ENCODE measurements at regions not wholly inside any gene's neighbourhood (a gene's known extent, or its start where the extent isn't known, plus 50 kb on each side); places are given as distances from the start of the nearest gene placed in this dataset.

DNA sequence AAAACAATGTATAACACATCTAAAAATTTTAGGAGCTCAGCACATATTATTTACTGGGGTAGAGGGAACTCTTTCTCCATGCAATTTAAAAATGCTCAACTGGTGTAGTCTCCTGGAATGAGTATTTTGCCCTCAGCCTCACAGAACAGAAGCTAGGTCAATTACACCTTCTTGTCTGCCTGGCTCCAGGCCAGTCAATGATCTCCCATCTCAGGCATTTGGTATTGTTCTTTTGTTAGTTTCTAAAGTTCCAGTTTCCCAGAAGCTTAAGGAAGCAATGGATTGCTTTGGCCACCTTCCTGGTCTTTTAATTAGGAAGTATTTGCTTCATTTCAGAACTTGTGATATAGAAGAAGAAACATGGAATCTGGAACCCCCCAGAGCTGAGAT, 360.3 kb upstream of the ASIC2 start:
- no peak for FAIRE-seq
- TF ChIP-seq POLR2A (IDR thresholded peaks at IDR 0.05; ENCODE audit: low read depth, low read length) = no peak
- no peak for DNase-seq (ENCODE audit: insufficient read length, low spot score)

GRCh38 chr17:33657181-33657580, 364.1 kb upstream of the ASIC2 start:
- FAIRE-seq = no peak
- no peak for TF ChIP-seq POLR2A (IDR thresholded peaks at IDR 0.05; ENCODE audit: low read depth, low read length)
- DNase-seq (ENCODE audit: insufficient read length, low spot score) = no peak

DNA sequence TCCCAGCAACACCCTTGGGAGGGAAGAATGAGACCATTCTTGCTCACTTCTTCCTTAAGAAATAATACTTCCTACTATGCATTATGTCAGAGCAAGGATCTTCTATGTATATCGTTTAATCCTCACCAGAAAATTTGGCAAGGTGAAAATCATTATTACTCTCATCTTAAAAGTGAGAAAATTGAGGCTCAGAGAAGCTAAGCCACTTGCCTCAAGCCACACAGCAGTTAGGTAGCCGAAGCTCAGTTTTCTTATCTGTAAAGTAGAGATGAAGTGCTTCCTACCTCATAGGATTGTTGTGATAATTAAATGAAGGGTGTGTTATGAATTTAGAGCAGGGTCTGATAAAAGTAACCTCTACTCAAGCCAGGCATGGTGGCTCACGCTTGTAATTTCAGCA, 368.9 kb upstream of the ASIC2 start:
- no peak for TF ChIP-seq POLR2A (IDR thresholded peaks at IDR 0.05; ENCODE audit: low read depth, low read length)
- FAIRE-seq = no peak

GRCh38 chr17:33664116-33664840, 371.2 kb upstream of the ASIC2 start:
- FAIRE-seq (no peak), DNase-seq (ENCODE audit: insufficient read length, low spot score) (no peak)
- no peak for TF ChIP-seq POLR2A (IDR thresholded peaks at IDR 0.05; ENCODE audit: low read depth, low read length)

More for the DNA sequence above, 368.9 kb upstream of the ASIC2 start:
- DNase-seq (ENCODE audit: insufficient read length, low spot score) = no peak

- TF ChIP-seq POLR2A (IDR thresholded peaks at IDR 0.05; ENCODE audit: low read depth, low read length) = no peak
- DNase-seq (ENCODE audit: insufficient read length, low spot score) (peak; percentile 22), FAIRE-seq (no peak)
Measured at GRCh38 chr17:33667052-33667509, 374.0 kb upstream of the ASIC2 start.

DNA sequence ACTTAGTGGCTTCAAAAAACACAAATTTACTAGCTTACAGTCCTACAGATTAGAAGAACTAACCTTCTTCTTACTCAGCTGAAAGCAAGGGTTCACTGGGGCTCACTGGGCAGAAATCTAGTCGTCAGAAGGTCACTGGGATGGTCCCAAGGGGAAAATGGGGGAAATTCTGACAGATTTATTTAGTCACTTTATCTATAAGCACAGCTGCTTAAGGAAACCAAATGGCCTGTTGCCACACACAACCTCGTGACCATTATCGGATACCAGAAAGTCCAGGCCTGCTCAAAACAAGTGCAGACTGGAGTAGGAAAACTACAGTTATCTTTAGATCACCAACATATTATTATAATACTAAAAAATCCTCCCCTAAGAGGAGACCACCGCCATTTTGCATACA, 374.6 kb upstream of the ASIC2 start:
- FAIRE-seq = no peak
- no peak for TF ChIP-seq POLR2A (IDR thresholded peaks at IDR 0.05; ENCODE audit: low read depth, low read length)
- no peak for DNase-seq (ENCODE audit: insufficient read length, low spot score)

DNA sequence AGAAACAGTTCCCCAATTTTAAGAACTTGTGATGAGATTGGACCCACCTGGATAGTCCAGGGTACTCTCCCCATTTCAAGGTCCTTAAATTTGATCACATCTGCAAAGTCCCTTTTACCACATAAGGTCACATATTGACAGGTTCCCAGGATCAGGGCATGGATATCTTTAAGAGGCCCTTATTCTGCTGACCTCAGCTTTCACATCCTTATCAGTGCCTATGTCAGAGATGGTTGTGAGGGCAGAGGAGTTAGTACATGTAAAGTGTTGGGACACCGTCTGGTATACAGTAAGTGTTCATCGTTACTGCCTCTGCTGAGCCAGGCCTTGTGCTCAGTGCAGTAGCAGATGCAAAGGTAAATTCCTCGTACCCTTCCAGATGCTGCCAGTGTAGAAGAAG, 375.4 kb upstream of the ASIC2 start:
- no peak for DNase-seq (ENCODE audit: insufficient read length, low spot score)
- FAIRE-seq = no peak
- TF ChIP-seq POLR2A (IDR thresholded peaks at IDR 0.05; ENCODE audit: low read depth, low read length) = no peak

GRCh38 chr17:33671491-33671890, 378.4 kb upstream of the ASIC2 start:
- no peak for TF ChIP-seq POLR2A (IDR thresholded peaks at IDR 0.05; ENCODE audit: low read depth, low read length)
- no peak for DNase-seq (ENCODE audit: insufficient read length, low spot score)
- FAIRE-seq = no peak

DNA sequence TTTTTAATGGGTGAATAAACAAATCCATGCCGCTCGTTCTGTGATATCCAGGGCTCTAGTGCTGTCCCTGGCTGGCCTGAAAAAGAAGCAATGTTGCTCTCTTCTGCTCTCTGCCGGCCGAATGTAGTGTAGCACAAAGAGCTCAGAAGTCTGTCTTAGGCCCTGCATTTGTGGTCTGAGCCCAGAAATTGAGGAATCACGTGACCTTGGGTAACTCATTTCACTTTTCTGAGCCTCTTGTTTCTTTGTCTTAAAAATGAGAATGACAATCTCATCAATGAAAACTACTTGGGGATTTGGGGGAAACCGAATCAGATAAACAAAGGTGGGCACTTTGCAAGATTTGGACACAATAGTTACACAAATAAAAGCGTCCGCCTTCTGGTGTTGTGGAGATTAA, 381.6 kb upstream of the ASIC2 start:
- FAIRE-seq (no peak), DNase-seq (ENCODE audit: insufficient read length, low spot score) (peak; percentile 29)
- no peak for TF ChIP-seq POLR2A (IDR thresholded peaks at IDR 0.05; ENCODE audit: low read depth, low read length)

DNA sequence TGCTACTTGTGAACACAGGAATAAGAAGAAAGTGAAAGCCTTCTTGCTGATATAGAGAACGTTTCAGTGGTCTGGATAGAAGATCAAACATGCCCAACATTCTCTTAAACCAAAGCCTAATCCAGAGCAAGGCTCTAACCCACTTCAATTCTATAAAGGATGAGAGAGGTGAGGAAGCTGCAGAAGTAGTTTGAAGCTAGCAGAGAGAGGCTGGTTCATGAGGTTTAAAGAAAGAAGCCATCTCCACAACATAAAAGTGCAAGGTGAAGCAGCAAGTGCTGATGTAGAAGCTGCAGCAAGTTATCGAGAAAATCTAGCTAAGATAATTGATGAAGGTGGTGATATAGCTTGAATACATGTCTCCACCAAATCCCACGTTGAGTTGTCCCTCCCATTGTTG, 383.3 kb upstream of the ASIC2 start:
- FAIRE-seq (no peak), DNase-seq (ENCODE audit: insufficient read length, low spot score) (no peak)
- no peak for TF ChIP-seq POLR2A (IDR thresholded peaks at IDR 0.05; ENCODE audit: low read depth, low read length)

DNA sequence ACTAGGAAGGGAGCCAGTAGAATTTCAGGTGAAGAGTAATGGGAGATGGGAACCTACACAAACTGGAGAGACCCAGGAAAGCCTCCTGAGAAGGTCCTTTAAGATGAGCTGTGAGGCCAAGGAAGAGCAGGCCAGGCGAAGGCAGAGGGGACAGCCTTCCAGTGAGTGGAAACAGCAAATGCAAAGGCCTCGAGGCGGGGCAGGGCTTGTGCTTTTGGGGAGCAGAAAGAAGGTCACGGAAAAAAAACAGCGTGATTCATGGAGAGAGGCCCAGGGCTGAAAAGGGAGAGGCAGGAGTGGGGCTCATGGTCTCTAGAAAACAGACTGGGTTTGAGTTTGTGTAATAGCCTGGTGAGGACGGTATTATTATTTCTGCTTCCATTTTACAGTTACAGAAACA, 386.5 kb upstream of the ASIC2 start:
- DNase-seq (ENCODE audit: insufficient read length, low spot score) (no peak), FAIRE-seq (no peak)
- TF ChIP-seq POLR2A (IDR thresholded peaks at IDR 0.05; ENCODE audit: low read depth, low read length) = no peak

DNA sequence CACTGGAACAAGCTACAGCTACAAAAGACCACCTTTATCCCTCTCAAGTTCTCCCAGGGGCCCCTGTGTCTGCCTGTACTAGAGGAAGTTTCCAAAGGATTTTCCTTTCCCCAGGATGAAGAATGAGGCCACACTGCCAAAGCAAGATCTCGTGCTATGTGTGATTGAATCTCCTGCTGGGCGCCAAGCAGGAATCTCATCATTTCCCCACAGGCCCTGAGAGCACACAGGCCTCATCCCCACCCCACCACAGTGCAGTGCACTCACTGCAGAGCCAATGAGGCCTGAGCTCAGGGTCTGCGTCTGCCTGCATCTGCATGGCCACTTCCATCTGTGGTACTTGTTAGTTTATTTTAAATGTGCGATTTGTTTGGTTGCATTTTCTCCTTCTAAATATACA, 387.4 kb upstream of the ASIC2 start:
- TF ChIP-seq POLR2A (IDR thresholded peaks at IDR 0.05; ENCODE audit: low read depth, low read length) = no peak
- DNase-seq (ENCODE audit: insufficient read length, low spot score) (no peak), FAIRE-seq (no peak)

DNA sequence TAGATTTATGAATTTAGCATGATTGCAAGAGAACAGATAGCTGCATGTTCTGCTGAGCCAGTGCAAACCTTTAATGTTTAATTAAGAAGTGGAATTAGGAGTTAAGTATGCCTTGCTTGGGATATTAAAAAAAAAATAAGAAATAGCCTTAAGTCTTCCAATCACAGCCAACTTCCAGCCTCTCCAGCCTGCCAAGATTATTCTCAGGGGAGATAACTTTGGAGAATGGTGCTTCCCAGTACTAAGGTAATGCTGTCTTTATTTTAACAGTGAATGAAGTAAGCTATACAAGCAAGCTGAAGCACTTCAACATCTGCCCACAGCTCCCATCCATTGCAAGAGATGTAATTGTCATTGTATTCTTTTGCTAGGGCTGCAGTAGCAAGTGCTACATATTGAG, 389.5 kb upstream of the ASIC2 start:
- DNase-seq (ENCODE audit: insufficient read length, low spot score) (no peak), FAIRE-seq (no peak)
- TF ChIP-seq POLR2A (IDR thresholded peaks at IDR 0.05; ENCODE audit: low read depth, low read length) = no peak

- TF ChIP-seq POLR2A (IDR thresholded peaks at IDR 0.05; ENCODE audit: low read depth, low read length) = no peak
- DNase-seq (ENCODE audit: insufficient read length, low spot score) = no peak
- no peak for FAIRE-seq
Measured at GRCh38 chr17:33684735-33685134, 391.6 kb upstream of the ASIC2 start.

DNA sequence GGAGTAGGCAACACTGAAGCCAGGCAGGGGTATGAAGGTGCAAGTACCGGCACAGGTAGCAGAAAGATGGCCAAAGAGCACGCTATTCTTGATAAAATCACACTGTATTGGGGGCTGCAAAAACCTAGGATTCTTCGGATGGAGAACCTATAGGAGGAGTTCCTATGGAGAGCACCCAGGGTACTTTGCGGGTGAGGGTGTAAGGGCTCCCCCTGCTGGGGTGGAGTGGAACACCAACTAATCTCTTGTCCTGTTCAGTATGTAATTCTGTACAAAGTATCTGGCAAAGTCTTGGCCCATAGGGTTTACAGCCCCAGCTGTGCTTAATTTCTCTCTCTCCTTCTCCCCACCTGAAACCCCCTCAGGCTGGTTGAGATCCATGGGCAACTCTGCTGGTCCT, 393.1 kb upstream of the ASIC2 start:
- FAIRE-seq = no peak
- TF ChIP-seq POLR2A (IDR thresholded peaks at IDR 0.05; ENCODE audit: low read depth, low read length) = no peak
- peak; percentile 37 for DNase-seq (ENCODE audit: insufficient read length, low spot score)

- FAIRE-seq (no peak), DNase-seq (ENCODE audit: insufficient read length, low spot score) (no peak)
- TF ChIP-seq POLR2A (IDR thresholded peaks at IDR 0.05; ENCODE audit: low read depth, low read length) = no peak
Measured at GRCh38 chr17:33687831-33688230, 394.7 kb upstream of the ASIC2 start.
